ENCODE measurements at regions not wholly inside any gene's neighbourhood (a gene's known extent, or its start where the extent isn't known, plus 50 kb on each side); places are given as distances from the start of the nearest gene placed in this dataset.
"Not testable (repeated sequence)": the region's sequence is repeated elsewhere in the genome, so short reads cannot be mapped to it uniquely, and the experiment has no call there.

DNA sequence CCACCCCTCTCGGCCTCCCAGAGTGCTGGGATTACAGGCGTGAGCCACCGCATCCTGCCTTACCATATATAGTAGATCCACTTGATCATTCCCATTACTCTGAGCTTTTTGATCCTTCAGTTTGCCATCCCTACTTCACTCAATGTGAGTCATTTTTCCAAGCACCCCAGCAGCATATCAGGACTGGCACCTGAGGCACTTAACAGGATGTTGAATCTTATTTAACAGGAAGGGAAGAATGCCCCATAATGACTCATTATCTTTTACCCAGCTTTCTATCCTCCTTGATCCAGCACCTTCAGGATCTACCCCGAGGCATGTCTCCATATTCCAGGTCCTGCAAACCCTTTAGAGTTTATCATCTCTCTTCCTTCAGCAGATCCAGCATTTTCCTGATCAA lies 84.9 kb upstream of the CMKLR1 start:
- Histone ChIP-seq H2AFZ (ENCODE audit: low read depth) (no peak overlapping the region), H3K79me2 (ENCODE audit: insufficient read depth) (no peaks in the 10 kb centered on the region), H3F3A (replicated peaks; ENCODE audit: insufficient read depth) (no peaks in the 10 kb centered on the region), H4K20me1 (ENCODE audit: insufficient read depth) (no peaks in the 10 kb centered on the region), H3K27ac (ENCODE audit: low read depth in 2 of 2, low read length in 1 of 2) (no peak overlapping the region), H3K4me3 (ENCODE audit: low read depth in 2 of 2, low read length in 1 of 2) (no peak overlapping the region), H3K9me3 (no peaks in the 10 kb centered on the region), H3K36me3 (replicated peaks in 1 of 2; ENCODE audit: control insufficient read depth in 1 of 2, insufficient read depth in 2 of 2, low read length in 1 of 2) (no peaks in the 10 kb centered on the region), H3K4me1 (ENCODE audit: control insufficient read depth in 1 of 2, insufficient read depth in 2 of 2, low read depth in 1 of 2, low read length in 1 of 2) (peaks cover 0 to 2% of the 10 kb centered on the region in 2 experiments; a peak in 1 of 4 replicates), H3K4me2 (no peak overlapping the region), H3K27me3 (ENCODE audit: insufficient read depth) (no peaks in the 10 kb centered on the region), H3K9me2 (no peaks in the 10 kb centered on the region), H3K9ac (no peak overlapping the region)
- no peak for TF ChIP-seq FOXJ3 (CRISPR knock-in tag; IDR thresholded peaks at IDR 0.05)
- no peak for TF ChIP-seq CHD2 (IDR thresholded peaks at IDR 0.05; ENCODE audit: low read length, partially characterized antibody)
- DNase-seq: no peak
- ChIA-PET CTCF (interaction anchor here (0.9 kb wide), 1 partner anchor 13 kb away, joined by 3 read pairs; no protein-coding TSS in a partner anchor), POLR2A (no interaction called here)
- WGBS (ENCODE audit: low lambda C conversion rate): 46% methylated on average over 4 of the region's 4 CpGs

DNA sequence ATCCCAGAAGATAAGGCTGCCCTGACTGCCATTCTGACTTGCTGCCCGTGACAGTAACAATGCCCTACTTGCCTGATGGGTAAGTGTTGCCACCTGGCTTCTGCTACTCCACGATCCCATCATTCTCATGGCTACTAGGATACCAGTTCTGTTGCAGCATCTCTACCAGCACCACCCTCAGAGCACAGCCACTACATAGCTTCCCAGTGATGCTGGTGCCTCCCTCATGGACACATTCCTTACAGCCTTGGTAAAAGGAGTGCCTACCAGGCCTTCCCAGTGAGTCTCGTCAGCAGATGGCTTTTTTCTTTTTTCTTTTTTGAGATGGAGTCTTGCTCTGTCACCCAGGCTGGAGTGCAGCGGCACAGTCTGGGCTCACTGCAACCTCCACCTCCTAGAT lies 84.4 kb upstream of the CMKLR1 start:
- Histone ChIP-seq H3K79me2 (ENCODE audit: insufficient read depth) (no peaks in the 10 kb centered on the region), H3K36me3 (replicated peaks in 1 of 2; ENCODE audit: control insufficient read depth in 1 of 2, insufficient read depth in 2 of 2, low read length in 1 of 2) (no peaks in the 10 kb centered on the region), H3K4me3 (ENCODE audit: low read depth in 2 of 2, low read length in 1 of 2) (no peak overlapping the region), H3F3A (replicated peaks; ENCODE audit: insufficient read depth) (no peaks in the 10 kb centered on the region), H3K4me2 (no peak overlapping the region), H3K9me3 (no peaks in the 10 kb centered on the region), H4K20me1 (ENCODE audit: insufficient read depth) (no peaks in the 10 kb centered on the region), H3K4me1 (ENCODE audit: control insufficient read depth in 1 of 2, insufficient read depth in 2 of 2, low read depth in 1 of 2, low read length in 1 of 2) (peaks cover 0 to 2% of the 10 kb centered on the region in 2 experiments; a peak in 1 of 4 replicates), H3K27ac (ENCODE audit: low read depth in 2 of 2, low read length in 1 of 2) (no peak overlapping the region), H3K9me2 (no peaks in the 10 kb centered on the region), H3K9ac (no peak overlapping the region), H2AFZ (ENCODE audit: low read depth) (no peak overlapping the region), H3K27me3 (ENCODE audit: insufficient read depth) (no peaks in the 10 kb centered on the region)
- ChIA-PET CTCF (no interaction called here), POLR2A (no interaction called here)
- 14% methylated on average over 4 of the region's 4 CpGs for WGBS (ENCODE audit: low lambda C conversion rate)
- no peak for DNase-seq
- TF ChIP-seq RCOR1 (IDR thresholded peaks at IDR 0.05; ENCODE audit: low read length) (no peak), TEAD4 (IDR thresholded peaks at IDR 0.05; ENCODE audit: borderline replicate concordance, insufficient read depth) (no peak)
- TF ChIP-seq, protein P1, sequence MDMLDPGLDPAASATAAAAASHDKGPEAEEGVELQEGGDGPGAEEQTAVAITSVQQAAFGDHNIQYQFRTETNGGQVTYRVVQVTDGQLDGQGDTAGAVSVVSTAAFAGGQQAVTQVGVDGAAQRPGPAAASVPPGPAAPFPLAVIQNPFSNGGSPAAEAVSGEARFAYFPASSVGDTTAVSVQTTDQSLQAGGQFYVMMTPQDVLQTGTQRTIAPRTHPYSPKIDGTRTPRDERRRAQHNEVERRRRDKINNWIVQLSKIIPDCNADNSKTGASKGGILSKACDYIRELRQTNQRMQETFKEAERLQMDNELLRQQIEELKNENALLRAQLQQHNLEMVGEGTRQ (IDR thresholded peaks at IDR 0.05; ENCODE audit: borderline replicate concordance, low read depth, low read length): no peak
- TF ChIP-seq, protein P2, sequence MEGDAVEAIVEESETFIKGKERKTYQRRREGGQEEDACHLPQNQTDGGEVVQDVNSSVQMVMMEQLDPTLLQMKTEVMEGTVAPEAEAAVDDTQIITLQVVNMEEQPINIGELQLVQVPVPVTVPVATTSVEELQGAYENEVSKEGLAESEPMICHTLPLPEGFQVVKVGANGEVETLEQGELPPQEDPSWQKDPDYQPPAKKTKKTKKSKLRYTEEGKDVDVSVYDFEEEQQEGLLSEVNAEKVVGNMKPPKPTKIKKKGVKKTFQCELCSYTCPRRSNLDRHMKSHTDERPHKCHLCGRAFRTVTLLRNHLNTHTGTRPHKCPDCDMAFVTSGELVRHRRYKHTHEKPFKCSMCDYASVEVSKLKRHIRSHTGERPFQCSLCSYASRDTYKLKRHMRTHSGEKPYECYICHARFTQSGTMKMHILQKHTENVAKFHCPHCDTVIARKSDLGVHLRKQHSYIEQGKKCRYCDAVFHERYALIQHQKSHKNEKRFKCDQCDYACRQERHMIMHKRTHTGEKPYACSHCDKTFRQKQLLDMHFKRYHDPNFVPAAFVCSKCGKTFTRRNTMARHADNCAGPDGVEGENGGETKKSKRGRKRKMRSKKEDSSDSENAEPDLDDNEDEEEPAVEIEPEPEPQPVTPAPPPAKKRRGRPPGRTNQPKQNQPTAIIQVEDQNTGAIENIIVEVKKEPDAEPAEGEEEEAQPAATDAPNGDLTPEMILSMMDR (IDR thresholded peaks at IDR 0.05): no peak

DNA sequence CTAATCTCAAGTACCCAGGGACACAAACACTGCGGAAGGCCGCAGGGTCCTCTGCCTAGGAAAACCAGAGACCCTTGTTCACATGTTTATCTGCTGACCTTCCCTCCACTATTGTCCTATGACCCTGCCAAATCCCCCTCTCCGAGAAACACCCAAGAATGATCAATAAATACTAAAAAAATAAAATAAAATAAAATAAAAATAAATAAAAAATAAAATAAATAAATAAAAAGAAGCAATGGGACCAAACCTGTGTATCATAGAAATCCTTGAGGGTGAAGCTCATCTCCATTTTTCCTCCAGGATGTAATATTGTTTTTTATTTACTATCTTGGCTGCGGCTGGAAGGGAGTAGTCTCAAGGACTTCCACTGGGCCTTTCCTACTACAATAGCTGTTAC lies 82.0 kb upstream of the CMKLR1 start:
- H3K79me2 ChIP-seq (ENCODE audit: insufficient read depth); H3K9me2 ChIP-seq; H3K4me1 ChIP-seq (ENCODE audit: control insufficient read depth in 1 of 2, insufficient read depth in 2 of 2, low read depth in 1 of 2, low read length in 1 of 2); H3K36me3 ChIP-seq (replicated peaks in 1 of 2; ENCODE audit: control insufficient read depth in 1 of 2, insufficient read depth in 2 of 2, low read length in 1 of 2); H3K9me3 ChIP-seq; H3K9ac ChIP-seq; H4K20me1 ChIP-seq (ENCODE audit: insufficient read depth); H3K4me2 ChIP-seq; H2AFZ ChIP-seq (ENCODE audit: low read depth); POLR2A ChIA-PET; H3K27ac ChIP-seq (ENCODE audit: low read depth in 2 of 2, low read length in 1 of 2); H3F3A ChIP-seq (replicated peaks; ENCODE audit: insufficient read depth); H3K4me3 ChIP-seq (ENCODE audit: low read depth in 2 of 2, low read length in 1 of 2); H3K27me3 ChIP-seq (ENCODE audit: insufficient read depth); CTCF ChIA-PET; DNase-seq: not testable (repeated sequence)
- 42% methylated on average over 2 of the region's 4 CpGs for WGBS (ENCODE audit: low lambda C conversion rate)

Data from SK-N-SH (cell line).